ENCODE measurements at regions not wholly inside any gene's neighbourhood (a gene's known extent, or its start where the extent isn't known, plus 50 kb on each side); places are given as distances from the start of the nearest gene placed in this dataset.
A peak's percentile ranks its signal among the peaks of the same experiment; 100 is the strongest.

DNA sequence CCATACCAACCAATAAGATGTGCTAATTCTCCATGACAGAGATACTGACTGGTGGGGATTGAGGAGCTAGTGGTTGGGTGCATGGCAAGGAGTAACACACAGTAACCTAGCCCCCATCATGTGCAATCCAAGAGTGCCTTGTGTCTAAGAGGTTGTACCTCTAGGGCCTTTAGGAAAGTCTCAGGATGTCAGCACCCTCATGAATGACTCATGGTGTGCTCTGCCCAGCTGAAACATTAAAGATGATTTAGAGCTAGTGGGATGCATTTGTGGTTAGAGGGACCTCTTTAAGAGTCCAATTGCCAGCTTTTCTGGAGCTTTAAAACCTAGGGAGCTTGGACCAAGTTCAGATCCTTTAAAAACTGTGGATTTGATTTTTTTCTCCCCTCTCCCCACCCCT, 181.1 kb downstream of the HERPUD2 start:
- no peak for TF ChIP-seq ZFX (IDR thresholded peaks at IDR 0.05)
- TF ChIP-seq, protein P1, sequence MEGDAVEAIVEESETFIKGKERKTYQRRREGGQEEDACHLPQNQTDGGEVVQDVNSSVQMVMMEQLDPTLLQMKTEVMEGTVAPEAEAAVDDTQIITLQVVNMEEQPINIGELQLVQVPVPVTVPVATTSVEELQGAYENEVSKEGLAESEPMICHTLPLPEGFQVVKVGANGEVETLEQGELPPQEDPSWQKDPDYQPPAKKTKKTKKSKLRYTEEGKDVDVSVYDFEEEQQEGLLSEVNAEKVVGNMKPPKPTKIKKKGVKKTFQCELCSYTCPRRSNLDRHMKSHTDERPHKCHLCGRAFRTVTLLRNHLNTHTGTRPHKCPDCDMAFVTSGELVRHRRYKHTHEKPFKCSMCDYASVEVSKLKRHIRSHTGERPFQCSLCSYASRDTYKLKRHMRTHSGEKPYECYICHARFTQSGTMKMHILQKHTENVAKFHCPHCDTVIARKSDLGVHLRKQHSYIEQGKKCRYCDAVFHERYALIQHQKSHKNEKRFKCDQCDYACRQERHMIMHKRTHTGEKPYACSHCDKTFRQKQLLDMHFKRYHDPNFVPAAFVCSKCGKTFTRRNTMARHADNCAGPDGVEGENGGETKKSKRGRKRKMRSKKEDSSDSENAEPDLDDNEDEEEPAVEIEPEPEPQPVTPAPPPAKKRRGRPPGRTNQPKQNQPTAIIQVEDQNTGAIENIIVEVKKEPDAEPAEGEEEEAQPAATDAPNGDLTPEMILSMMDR (conservative IDR thresholded peaks at IDR 0.05), result no peak
- H3K27ac ChIP-seq, result no peak overlapping the region

DNA sequence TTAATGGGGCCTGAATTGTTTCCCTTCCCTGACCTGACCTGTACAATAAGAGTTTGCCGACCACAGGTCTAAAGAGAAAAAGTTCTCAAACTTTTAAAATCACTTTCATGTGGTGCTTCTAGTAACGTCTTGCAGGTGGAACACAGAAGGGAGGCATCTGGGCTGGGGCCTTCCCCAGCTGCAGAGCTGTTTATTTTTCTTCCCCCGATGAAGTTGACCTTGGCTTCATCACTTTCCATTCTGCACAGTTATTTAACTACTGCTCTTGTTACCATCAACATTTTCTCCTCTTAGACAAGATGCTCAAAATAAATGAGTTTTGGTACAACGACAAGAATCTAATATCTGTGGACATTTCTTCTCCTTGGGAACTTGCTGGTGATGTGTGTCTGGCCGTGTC, 181.7 kb downstream of the HERPUD2 start:
- no peak overlapping the region for H3K27ac ChIP-seq
- TF ChIP-seq, protein P1 (conservative IDR thresholded peaks at IDR 0.05), result no peak
- TF ChIP-seq ZFX (IDR thresholded peaks at IDR 0.05), result no peak

DNA sequence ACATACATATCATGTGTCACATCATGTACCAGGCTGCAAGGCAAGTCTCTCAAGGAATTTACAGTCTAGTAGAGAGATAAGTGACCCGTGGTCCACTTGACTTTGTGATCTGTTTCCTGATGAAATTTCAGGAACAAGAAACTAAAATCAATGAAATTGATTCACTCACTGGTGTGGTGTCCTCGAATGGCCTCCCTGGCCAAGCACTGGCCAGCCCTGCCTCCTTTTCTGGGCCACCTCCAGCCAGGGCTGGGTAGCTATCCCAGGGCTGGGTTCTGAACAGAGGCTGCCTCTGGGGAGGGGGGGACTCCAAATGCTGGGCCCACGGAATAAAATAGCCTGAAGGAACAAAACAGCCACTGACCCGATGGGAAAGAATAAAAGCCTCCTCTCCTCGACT, 182.2 kb downstream of the HERPUD2 start:
- H3K27ac ChIP-seq, result no peak overlapping the region
- TF ChIP-seq, protein P1 (conservative IDR thresholded peaks at IDR 0.05), result no peak
- TF ChIP-seq ZFX (IDR thresholded peaks at IDR 0.05), result no peak

DNA sequence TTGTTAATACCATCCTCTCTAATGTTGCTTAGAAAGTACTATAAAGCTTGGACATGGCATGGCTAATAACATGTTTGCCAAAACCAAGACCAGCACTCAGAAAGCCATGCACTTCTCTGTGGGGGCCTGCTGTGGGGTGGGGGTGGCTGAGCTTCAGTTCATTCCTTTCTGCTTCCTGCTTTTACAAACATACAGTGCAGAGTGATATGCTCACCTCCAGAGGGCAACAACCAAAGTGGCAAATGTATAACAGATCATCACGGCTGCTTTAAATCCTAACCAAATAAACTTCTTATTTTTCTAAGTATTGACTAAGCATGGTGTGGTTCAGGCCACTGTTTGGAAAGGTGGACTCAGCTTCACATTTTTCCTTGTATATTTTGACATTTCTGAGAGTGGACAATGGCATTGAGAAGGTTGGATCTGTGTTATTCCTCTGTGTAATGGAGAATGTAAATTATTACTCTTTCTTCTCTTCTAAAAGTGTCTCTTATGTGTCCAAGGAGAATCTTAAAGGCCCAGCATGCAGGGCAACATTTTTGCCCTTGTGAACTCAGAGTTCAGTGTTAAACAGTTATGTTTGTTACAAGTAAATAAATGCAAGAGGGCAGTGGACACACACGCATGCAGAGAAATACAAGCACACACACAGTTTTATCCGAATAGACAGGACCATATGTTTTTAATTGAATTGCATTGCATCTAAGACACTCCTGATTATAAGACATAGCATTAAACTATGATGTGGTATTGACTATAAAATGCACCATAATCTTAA, 186.1 kb downstream of the HERPUD2 start:
- TF ChIP-seq, protein P1 (conservative IDR thresholded peaks at IDR 0.05), result peak; percentile 29
- TF ChIP-seq ZFX (IDR thresholded peaks at IDR 0.05), result no peak
- H3K27ac ChIP-seq, result no peak overlapping the region

DNA sequence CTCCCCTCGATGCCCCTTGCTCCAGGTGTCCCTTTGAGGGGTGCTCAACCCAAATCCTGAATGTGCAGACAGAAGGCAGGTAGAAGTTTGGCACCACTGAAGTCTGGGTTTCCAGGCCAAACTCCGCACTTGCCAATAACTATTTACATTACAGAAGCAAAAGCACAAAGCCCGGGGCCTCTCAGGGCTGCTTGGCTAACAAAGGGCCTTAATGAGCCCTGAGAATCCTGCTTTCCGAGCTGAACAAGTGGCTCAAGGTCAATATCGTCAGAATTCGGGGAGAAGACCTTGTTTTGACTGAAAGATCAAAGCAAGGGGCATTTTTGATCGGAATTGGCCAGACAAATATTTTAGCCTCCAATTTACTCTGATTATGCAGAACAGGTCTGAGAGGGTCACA, 189.9 kb downstream of the HERPUD2 start:
- H3K27ac ChIP-seq, result no peak overlapping the region
- TF ChIP-seq ZFX (IDR thresholded peaks at IDR 0.05), result no peak
- TF ChIP-seq, protein P1 (conservative IDR thresholded peaks at IDR 0.05), result no peak

DNA sequence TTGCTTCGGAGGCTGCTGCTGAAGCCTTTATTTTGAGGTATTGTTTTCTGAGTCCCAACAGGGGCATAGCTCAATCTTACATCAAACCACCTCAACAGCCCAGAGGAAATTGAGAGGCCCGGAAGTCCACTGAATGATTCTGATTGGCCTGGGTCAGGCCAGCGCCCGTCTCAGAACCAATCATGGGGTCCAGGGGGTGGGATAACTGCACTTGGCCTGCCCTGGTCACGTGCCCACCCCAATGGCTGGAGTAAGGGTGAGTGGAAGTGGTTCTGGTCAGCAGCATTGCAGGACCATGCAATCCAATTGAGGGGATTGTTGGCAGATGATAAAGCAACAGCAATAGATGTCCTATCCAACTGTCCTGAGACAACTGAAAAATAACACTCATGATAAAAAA, 190.6 kb downstream of the HERPUD2 start:
- TF ChIP-seq, protein P1 (conservative IDR thresholded peaks at IDR 0.05), result no peak
- H3K27ac ChIP-seq, result no peak overlapping the region

DNA sequence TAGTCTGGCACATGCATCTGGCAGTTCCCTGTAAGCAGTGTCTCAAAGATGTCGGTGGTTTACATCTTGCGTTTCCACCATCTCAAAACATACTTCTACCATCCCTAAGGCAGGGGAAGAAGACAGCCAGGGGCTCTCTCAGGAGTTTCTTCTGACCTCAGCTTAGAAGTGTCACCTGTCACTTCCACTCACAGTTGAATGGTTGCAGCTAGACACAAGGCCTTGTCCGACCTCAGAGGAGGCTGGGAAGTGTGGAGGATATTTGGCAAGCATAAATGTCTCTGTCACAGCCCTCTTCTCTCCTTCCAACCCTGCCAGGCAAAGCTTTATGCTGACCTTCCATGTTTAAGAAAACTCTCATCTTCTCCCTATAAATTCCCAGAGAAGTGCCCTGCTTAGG, 193.3 kb downstream of the HERPUD2 start:
- H3K27ac ChIP-seq, result no peak overlapping the region
- TF ChIP-seq, protein P1 (conservative IDR thresholded peaks at IDR 0.05), result no peak
- TF ChIP-seq ZFX (IDR thresholded peaks at IDR 0.05), result no peak
